SW480 (cell line): ENCODE measurements at regions not wholly inside any gene's neighbourhood (a gene's known extent, or its start where the extent isn't known, plus 50 kb on each side); places are given as distances from the start of the nearest gene placed in this dataset.
A peak's percentile ranks its signal among the peaks of the same experiment; 100 is the strongest.
"Not testable (repeated sequence)": the region's sequence is repeated elsewhere in the genome, so short reads cannot be mapped to it uniquely, and the experiment has no call there.

Experiments used
- DNase-seq: peaks from one replicate; pipeline ENCODE4 v3.0.0-alpha.2; 2016; ENCODE audit warnings: low spot score

DNA sequence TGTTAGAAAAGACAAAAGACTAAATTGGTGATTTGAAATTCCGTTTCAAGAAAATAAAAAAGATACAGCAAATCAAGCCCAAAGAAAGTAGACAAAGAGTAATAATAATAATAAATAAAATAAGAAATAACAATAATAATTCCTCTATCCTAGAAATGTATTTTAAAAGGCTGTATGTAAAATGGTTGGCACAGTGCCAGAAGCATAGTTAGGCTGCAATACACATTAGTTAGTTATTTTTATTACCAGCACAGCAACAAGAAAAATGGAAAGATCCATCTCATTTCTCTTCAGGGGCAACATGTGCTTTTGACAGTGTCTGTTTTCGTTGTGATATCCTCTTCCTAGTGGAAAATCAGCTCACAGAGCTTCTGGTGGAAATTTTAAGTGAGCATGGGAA is 174.1 kb upstream of the TMTC1 start:
- DNase-seq, result no peak

DNA sequence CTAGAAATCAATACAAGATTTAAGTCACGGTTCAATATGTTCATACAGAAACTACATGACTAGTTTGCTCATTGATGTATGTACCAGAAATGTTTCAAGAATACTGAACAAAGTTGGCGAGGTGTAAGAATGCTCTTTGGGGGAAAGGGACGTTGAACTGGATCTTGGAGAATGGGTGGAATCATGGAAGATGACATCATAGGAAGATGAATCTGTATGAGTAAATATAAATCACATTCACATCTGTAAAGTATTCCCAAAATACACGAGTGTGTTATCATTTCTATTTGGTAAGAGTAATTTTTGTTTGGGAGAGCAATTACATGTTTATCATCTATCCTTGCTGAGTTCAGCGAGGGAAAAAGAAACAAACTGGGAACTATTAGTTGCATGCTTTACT is 162.2 kb upstream of the TMTC1 start:
- DNase-seq, result no peak

DNA sequence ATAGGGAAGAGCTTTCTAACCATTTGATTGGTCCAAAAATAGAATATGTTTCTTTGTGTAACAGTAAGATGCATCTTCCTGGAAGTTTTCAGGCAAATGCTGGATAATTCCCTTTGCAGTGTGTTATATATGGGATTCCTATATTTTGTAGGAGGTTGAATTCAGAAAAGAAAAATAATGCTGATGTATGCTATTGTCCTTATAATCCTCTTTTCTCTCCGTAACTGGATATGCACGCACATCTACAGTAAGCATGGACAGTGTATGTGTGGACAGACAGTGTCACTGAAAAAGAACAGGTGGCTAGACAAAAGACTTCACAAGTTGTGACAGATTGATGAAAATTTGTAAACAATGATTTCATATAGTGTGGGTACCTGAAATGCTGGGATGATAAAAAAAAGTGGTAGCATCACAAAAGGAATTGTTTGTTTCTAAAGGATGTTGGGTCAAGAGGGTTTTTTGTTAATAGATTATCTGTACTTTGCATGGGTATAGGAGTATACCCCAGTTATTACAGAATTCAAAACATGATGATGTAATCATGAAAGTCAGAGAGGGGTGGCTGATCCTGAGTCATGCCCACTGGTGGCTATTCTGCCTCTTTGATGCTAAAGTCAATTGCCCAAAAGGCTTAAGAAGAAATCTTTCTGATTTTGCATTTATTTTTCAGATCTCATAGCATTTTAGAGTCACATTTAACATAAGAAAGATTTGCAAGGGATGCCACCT is 160.7 kb upstream of the TMTC1 start:
- no peak for DNase-seq

DNA sequence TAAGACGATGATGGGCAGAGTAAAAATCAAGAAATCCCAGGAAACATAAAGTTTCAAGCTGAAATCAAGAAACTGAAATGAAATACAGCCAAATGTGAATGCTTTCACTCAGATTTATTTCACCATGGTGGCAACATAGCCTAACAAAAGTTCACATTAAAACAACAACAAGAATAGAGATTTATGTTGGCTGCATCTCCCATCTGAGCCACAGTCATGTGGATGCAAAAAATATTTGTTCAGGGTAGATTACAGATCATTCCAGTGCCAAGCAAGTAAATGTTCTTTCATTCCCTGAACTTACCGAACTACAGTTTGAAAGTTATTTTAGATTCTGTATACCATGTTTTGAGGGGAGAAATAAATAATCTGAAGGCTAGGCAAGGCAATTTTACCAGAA is 159.9 kb upstream of the TMTC1 start:
- no peak for DNase-seq

DNA sequence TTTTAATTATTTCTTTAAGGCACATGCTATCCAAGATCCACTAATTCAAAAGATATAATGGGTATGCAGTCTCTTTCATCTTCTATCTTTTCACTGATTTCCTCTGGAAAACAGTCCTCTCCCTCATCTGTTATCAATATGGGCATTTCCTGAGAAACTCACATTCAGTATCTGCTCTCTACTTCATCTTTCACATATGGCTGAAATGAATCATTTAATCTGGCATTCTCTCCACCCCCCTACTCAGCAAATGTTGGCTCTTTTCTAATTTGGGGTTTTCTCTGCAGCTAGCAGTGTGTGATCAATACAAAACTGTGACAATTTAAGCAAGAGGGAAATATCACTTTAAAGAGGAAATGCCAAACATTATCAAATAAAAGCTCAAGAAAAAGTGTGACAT is 157.1 kb upstream of the TMTC1 start:
- DNase-seq, result no peak

DNA sequence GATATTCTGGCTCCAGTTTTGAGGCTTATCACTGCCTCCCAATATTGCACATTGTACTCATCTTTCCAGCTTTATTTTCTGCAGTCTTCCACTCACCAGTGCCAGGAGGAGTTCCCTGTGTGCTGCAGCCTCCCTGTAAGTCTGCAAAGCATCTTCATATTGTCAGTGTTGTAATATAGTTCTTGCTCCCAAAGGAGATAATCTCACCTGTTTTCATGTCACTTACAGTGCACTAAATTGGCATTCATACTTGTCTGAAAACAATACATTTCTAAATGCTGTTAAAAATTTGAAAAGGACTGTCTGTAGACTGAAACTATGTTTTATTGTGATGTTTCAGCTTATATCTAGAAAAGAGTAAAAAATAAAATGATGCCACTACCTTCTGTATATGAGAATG is 146.8 kb upstream of the TMTC1 start:
- no peak for DNase-seq

DNA sequence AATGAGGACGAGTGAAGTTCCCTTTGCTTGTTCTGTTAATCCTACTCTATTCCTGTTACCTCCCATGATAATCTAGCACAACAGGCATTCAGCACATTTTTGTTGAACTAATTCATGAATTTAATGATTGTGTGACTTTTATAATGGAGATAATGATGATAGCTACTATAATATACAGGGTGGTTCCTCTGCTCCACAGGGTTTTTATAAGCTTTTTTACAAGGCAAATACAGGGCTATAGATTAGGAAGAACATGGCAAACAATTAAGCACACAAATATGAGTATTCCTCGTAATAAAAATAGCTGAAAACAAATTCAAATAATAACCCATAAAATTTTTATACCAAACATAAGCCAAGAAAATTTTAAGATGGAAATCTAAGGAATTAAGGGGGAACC is 145.6 kb upstream of the TMTC1 start:
- no peak for DNase-seq

DNA sequence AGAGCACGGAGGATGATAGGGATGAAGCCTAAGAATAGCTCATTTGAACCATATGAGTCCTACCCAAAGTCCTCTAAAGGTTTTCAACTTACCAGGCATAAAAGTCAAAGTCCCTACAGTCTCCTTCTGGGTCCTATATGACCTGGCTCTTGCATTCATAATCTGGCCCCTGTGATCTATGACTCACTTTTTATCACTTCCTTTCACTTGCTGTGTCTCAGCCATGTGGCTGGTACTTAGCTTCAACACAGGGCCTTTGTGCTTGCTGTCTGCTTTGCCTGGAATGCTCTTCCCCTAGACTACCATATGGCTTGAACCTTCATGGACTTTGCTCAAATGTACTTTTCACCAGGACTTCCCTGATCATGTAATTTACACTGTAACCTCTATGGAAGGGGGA is 137.6 kb upstream of the TMTC1 start:
- DNase-seq, result peak; percentile 59

DNA sequence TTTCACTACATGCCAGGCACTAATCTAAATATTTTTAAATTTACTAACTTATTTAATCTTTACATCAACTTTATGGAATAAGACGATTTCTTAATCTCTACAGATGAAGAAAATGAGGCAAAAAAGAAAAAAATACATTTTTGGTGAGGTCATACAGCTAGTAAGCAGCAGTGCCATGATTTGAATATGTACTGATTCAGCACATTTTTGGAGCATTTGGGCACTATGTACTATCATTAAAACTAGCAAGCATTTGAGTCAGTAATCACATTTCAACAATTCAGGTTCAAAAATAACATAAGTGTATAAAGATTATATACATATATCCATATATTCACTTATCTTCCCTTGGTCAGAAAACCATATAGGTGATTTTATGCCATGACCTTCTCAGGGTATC is 124.4 kb upstream of the TMTC1 start:
- no peak for DNase-seq

DNA sequence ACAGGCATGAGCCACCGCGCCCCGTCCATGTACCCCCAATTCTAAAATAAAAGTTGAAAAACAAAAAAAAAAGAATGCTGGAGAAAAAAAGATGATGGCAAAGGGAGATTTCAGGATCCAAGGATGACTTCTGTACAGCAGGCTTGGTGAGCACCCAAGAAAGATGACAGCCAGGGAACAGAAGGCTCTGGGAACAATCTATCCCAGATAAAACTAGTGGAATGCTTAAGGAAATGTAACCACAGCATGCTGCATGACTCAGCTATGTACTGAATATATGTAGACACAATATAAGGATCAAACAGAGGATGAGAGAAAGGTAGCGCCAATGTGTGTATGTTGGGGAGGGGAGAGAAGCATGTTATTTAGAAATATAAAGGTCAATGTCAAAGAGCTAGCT is 123.7 kb upstream of the TMTC1 start:
- no peak for DNase-seq

DNA sequence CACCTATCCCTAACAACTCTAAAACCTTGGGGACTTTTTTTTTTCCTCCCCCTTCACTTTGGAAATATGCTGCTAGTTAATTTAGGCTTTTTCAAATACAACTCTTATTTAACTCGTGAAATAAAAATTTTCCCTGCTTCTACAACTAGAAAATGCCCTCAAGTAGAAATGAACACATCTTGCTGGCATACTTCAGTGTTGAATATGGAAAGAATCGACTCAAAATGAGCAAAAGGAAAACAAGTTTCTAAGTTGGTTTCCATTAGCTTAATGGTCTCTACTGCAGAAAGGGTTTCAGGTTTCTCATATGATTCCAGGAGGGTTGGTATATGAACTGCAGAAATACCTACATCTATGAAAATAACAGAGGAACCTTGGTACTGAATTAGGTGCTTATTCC is 118.3 kb upstream of the TMTC1 start:
- no peak for DNase-seq

DNA sequence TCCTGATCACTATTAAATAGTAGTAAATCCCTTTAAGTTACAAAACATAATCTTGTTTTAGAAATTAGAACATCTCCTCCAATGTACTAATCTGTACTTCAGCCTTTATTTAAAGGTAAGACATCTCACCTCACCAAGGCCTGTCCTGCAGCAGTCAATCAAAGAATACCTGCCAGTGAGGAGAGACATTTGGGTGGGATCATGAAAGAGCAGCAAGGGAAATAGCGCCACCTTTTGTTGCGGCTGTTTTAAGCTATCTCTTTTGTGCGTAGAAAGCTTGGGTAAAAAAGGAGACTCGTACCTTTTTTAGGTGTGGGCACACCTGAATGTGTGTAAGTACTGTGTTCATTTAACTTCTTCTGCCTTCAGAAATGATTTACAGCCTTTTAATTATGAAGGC is 117.8 kb upstream of the TMTC1 start:
- peak; percentile 11 for DNase-seq

DNA sequence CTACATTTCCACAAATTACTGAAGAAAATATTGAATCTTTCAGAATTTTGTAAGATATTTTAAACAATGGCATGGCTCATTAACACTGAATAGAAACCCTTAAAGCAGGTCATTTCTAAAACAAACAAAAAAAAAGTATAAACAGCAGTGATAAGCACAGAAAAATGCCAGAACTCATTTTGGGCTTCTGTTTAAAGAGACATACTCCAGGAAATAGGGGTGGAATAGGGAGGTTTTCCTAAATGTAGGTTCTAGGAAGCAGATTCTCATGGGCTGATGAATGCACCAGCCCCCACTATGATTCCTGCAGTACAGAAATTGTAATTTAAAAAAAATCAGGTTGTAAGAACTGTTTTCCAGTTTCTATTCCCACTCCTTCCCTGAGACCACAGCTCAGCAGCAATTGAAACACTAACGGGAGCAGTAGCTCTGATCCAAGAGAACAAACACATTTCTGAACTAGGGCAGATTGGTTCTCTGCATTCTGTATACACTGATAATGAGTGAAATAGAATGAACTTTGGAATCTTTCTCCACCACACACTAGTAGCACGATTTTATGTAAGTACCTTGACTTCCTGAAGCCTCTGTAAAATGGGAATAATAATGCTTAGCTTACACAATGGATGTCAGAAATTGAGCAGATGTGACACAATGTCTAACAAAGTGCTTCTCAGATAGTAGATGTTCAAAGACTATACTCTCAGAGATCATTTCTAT is 115.6 kb upstream of the TMTC1 start:
- DNase-seq, result no peak

DNA sequence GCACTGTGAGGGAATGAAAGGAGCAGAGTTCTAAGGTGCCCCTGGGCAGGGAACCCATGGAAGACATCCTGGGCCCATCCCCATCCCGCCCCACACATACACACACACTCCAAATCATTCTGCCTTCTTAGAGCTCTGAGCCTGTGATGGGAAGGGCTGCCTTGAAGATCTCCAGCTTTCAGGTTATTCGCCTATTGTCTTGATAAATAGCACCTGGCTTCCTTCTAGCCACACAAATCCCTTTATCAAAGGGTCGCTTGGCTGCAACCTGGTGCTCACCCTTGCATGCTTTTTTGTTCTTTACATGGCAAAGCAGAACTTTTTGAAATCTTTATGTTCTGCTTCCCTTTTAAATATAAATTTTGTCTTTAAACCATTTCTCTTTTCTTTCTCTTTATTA is 112.2 kb upstream of the TMTC1 start:
- no peak for DNase-seq

DNA sequence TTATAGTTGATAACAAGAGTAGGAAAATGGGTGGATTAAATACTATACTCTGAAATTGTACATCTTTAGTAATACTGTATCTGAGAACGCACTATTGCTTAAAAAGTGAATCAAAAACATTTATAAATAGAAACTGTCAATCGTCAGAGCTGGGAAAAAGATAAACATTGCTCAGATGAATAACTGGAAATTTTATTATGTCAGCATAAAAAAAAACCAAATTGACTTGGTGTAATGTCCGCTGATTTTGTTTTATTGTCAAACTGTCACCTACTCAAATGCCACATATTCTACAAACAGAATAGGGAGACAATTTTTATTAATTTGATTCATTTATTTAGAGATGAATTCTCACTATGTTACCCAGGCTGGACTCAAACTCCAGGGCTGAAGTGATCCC is 109.3 kb upstream of the TMTC1 start:
- DNase-seq, result no peak

DNA sequence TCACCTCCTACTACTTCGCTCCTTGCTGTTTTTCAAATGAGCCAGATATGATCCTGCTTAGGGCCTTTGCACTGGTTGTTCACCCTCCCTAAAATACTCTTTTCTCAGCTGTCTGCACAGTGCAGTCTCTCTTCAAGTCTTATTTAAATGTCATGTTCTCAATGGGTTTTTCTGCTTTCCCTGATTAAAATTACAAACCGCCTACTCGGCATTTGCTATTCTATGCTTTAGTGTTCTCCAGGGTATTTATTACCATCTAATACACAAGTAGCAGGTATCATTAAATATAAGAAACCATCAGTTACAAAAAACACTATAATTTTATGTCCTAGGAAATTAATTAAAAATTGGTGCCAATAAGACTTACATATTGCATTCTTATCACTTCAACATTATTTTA is 108.0 kb upstream of the TMTC1 start:
- DNase-seq, result no peak

DNA sequence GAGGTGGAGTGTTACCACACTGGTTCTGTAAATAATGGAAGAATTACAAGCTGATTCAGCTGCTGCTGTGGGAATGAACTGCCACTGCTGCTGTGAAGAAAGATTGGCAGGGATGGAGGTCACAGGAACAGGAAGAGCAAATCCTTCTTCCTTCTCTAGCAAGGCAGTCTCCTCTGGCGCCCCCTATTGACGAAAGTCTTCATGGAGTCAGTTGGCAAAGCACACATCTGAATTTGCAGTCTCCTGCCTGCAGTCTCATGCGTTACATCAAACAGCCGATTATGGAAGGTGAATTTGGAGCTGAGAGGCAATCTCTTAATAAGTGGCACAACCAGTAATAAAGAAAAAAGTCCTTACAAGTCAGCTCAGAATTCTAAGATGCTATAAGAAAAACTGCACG is 106.0 kb upstream of the TMTC1 start:
- peak; percentile 7 for DNase-seq

DNA sequence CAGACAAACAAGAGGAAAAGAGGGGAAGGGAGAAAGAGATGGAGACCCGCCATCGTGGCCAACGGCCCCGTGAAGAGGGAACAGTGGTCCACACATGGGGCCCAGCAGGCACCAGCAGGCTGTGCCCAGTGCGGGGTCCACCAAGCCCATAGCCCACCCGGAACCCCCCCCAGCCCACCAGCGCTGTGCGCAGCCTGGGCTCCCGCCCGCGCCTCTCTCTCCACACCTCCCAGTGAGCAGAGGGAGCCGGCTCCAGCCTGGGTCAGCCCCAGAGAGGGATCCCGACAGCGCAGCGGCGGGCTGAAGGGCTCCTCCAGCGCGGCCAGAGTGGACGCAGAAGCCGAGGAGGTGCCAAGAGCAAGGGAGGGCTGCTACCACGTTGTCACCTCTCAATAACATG is 105.0 kb upstream of the TMTC1 start:
- no peak for DNase-seq

DNA sequence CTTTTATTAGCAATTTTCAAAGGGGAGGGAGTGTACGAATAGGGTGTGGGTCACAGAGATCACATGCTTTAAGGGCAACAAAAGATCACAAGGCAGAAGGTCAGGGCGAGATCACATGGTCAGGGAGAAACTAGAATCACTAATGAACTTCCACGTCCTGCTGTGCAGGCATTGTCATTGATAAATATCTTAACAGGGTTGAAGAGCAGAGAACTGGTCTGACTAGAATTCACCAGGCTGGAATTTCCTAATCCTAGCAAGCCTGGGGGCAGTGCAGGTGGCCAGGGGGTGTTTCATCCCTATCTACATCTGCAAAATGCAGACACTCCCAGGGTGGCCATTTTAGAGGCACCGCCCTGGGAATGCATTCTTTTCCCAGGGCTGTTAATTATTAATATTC is 101.2 kb upstream of the TMTC1 start:
- not testable (repeated sequence) for DNase-seq

DNA sequence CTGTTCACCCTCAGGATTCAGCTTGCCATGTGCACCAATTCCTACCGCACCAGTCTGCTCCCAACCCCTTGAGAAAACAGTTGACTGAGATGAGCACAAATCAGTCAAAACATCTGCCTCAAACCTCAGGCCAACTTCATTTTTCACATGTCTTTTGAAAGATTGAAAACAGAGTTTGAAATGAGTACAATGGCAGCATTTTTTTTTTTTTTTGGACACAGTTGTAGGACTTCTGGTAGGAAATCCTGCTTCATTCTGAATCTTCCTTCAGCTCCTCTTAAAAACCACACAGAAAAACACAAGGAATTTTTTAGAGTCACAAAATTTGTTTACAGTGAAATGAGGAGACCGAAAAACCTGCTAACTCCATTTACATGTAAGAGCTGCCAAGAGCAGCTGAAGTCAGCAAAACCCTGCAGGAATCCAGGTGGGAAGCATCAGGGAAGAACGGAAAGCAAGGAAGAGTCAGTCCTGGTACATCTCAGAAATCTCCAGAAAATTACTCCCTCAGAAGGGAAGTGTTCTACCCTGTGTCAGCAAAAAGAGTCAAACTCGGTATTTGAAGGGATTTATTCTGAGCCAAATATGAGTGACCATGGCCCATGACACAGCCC is 100.3 kb upstream of the TMTC1 start:
- DNase-seq, result no peak

DNA sequence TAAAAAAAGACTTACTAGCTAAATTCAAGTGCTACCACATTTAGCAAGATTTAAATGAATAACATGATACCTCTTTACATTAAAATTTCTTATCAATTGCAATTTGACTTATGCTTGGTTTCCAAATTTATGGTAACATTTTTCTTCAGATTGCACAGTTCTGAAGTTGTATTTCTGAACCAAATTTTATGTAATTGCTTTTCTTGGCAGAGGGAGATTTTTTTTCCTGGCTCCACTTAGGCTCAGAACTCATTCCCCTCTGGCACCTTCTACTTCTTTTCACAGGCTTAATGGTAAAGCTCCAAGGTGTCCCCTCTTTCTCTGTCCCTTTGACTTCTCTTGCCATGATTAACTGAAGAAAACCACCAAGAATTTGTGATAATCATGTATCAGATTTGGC is 99.8 kb upstream of the TMTC1 start:
- no peak for DNase-seq

DNA sequence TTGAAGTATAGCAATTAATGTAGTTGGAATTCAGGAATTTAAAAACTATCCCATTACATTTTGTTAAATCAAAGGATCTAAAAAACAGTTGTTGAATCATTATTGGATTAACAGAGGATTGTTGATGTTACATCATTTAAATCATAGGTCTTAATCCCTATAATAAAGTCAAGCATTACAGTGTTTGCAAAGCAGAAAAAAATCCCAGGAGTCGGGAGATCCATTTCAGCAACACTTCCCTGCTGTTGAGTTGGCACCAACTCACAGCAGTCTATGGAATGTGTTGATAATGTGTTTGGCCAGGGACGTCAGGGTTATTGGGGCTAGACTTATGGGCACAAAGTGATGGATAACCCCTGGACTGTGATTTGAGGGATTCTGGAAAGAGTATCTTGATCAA is 99.1 kb upstream of the TMTC1 start:
- no peak for DNase-seq

DNA sequence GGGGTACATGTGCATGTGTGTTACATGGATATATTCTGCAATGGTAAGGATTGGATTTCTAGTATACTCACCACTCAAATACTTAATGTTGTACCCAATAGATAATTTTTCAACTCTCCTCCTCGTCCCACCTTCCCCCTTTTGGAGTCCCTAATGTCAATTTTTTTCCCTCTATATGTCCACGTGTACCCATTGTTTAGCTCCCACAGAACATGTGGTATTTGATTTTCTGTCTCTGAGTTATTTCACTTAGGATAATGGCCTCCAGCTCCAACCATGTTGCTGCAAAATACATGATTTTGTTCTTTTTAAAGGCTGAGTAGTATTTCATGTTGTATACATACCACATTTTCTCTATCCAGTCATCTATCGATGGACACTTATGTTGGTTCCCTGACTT is 97.2 kb upstream of the TMTC1 start:
- DNase-seq, result no peak
